IgD-negative memory B cell (primary cell): ENCODE measurements at regions not wholly inside any gene's neighbourhood (a gene's known extent, or its start where the extent isn't known, plus 50 kb on each side); places are given as distances from the start of the nearest gene placed in this dataset.
"Not testable (repeated sequence)": the region's sequence is repeated elsewhere in the genome, so short reads cannot be mapped to it uniquely, and the experiment has no call there.

Experiments
- H3K27ac Mint-ChIP-seq, 3 donors: one replicate each; pipeline ENCODE4 v1.8.0; 2020 to 2022; ENCODE audit warnings: mild to moderate bottlenecking in 3 of 3, mixed read lengths in 3 of 3, moderate library complexity in 1 of 3
- H3K27me3 Mint-ChIP-seq: one replicate; pipeline ENCODE4 v1.8.0; 2021; ENCODE audit warnings: mixed read lengths
- H3K36me3 Mint-ChIP-seq: one replicate; pipeline ENCODE4 v1.8.0; 2020; ENCODE audit warnings: mild to moderate bottlenecking, mixed read lengths
- H3K4me1 Mint-ChIP-seq, 3 donors: one replicate each; pipeline ENCODE4 v1.8.0; 2020 to 2022; ENCODE audit warnings: mixed read lengths in 3 of 3, mild to moderate bottlenecking in 1 of 3
- H3K4me3 Mint-ChIP-seq, 4 donors: one replicate each; pipeline ENCODE4 v1.8.0; 2020 to 2022; ENCODE audit warnings: mild to moderate bottlenecking in 4 of 4, mixed read lengths in 4 of 4, moderate library complexity in 3 of 4
- H3K9me3 Mint-ChIP-seq, 3 donors: one replicate each; pipeline ENCODE4 v1.8.0; 2020 to 2021; ENCODE audit warnings: mixed read lengths in 3 of 3, mild to moderate bottlenecking in 1 of 3

- H3K4me1 Mint-ChIP-seq = no peaks in the 10 kb centered on the region
Observed at GRCh38 chr11:45000918-45001317, 50.2 kb upstream of the TP53I11 start.

GRCh38 chr11:45001466-45002165 lies 50.9 kb upstream of the TP53I11 start:
- no peak overlapping the region for H3K4me3 Mint-ChIP-seq
- H3K27me3 Mint-ChIP-seq = peaks cover 3% of the 10 kb centered on the region
- H3K9me3 Mint-ChIP-seq = peaks cover 0 to 4% (median 0%) of the 10 kb centered on the region in 3 donors
- H3K4me1 Mint-ChIP-seq = no peaks in the 10 kb centered on the region
- no peaks in the 10 kb centered on the region for H3K36me3 Mint-ChIP-seq
- no peak overlapping the region for H3K27ac Mint-ChIP-seq

More at GRCh38 chr11:45000918-45001317, 50.2 kb upstream of the TP53I11 start:
- H3K4me3 Mint-ChIP-seq = no peak overlapping the region
- H3K36me3 Mint-ChIP-seq = no peaks in the 10 kb centered on the region
- no peak overlapping the region for H3K27ac Mint-ChIP-seq
- peaks cover 2% of the 10 kb centered on the region for H3K27me3 Mint-ChIP-seq
- peaks cover 0 to 4% (median 0%) of the 10 kb centered on the region in 3 donors for H3K9me3 Mint-ChIP-seq

GRCh38 chr11:45005106-45005505 lies 54.4 kb upstream of the TP53I11 start:
- no peak overlapping the region for H3K4me3 Mint-ChIP-seq
- H3K27me3 Mint-ChIP-seq = peaks cover 3% of the 10 kb centered on the region
- H3K36me3 Mint-ChIP-seq = no peaks in the 10 kb centered on the region
- H3K9me3 Mint-ChIP-seq = peaks cover 0 to 4% (median 0%) of the 10 kb centered on the region in 3 donors
- no peaks in the 10 kb centered on the region for H3K4me1 Mint-ChIP-seq
- H3K27ac Mint-ChIP-seq = no peak overlapping the region

- H3K27me3 Mint-ChIP-seq = peaks cover 3% of the 10 kb centered on the region
- H3K9me3 Mint-ChIP-seq = no peaks in the 10 kb centered on the region
Observed at GRCh38 chr11:45007011-45007410, 56.3 kb upstream of the TP53I11 start.

GRCh38 chr11:45015983-45016382 lies 65.3 kb upstream of the TP53I11 start:
- peaks cover 1 to 21% (median 4%) of the 10 kb centered on the region in 3 donors for H3K9me3 Mint-ChIP-seq
- not testable (repeated sequence) for H3K27ac Mint-ChIP-seq, H3K4me3 Mint-ChIP-seq, H3K36me3 Mint-ChIP-seq
- peaks cover 20% of the 10 kb centered on the region for H3K27me3 Mint-ChIP-seq
- H3K4me1 Mint-ChIP-seq = peaks cover 5 to 11% (median 8%) of the 10 kb centered on the region in 3 donors

More at GRCh38 chr11:45007011-45007410, 56.3 kb upstream of the TP53I11 start:
- Mint-ChIP-seq H3K4me1 (no peaks in the 10 kb centered on the region), H3K36me3 (no peaks in the 10 kb centered on the region), H3K27ac (no peak overlapping the region), H3K4me3 (no peak overlapping the region)

GRCh38 chr11:45016446-45016845 lies 65.8 kb upstream of the TP53I11 start:
- H3K27ac Mint-ChIP-seq = not testable (repeated sequence)

GRCh38 chr11:45017329-45017728 lies 66.6 kb upstream of the TP53I11 start:
- no peak overlapping the region for H3K27ac Mint-ChIP-seq
- peaks cover 5% of the 10 kb centered on the region for H3K36me3 Mint-ChIP-seq
- peaks cover 1 to 19% (median 4%) of the 10 kb centered on the region in 3 donors for H3K9me3 Mint-ChIP-seq
- H3K27me3 Mint-ChIP-seq = peaks cover 19% of the 10 kb centered on the region
- peaks cover 5 to 11% (median 9%) of the 10 kb centered on the region in 3 donors for H3K4me1 Mint-ChIP-seq
- H3K4me3 Mint-ChIP-seq = no peak overlapping the region

More at GRCh38 chr11:45016446-45016845, 65.8 kb upstream of the TP53I11 start:
- not testable (repeated sequence) for H3K36me3 Mint-ChIP-seq, H3K4me3 Mint-ChIP-seq
- Mint-ChIP-seq H3K27me3 (peaks cover 20% of the 10 kb centered on the region), H3K4me1 (peaks cover 5 to 11% (median 9%) of the 10 kb centered on the region in 3 donors), H3K9me3 (peaks cover 1 to 21% (median 4%) of the 10 kb centered on the region in 3 donors)

- H3K27ac Mint-ChIP-seq = no peak overlapping the region
- H3K4me3 Mint-ChIP-seq = no peak overlapping the region
- peaks cover 14% of the 10 kb centered on the region for H3K27me3 Mint-ChIP-seq
- H3K36me3 Mint-ChIP-seq = peaks cover 2% of the 10 kb centered on the region
- no peaks in the 10 kb centered on the region for H3K9me3 Mint-ChIP-seq
- H3K4me1 Mint-ChIP-seq = peaks cover 15 to 28% (median 15%) of the 10 kb centered on the region in 3 donors
Observed at GRCh38 chr11:45021001-45021400, 70.3 kb upstream of the TP53I11 start.

- peak overlapping the region in 1 of 3 donors; percentile 27 for H3K27ac Mint-ChIP-seq
- H3K36me3 Mint-ChIP-seq = peaks cover 2% of the 10 kb centered on the region
- peaks cover 10% of the 10 kb centered on the region for H3K27me3 Mint-ChIP-seq
- H3K4me3 Mint-ChIP-seq = no peak overlapping the region
- peaks cover 19 to 32% (median 22%) of the 10 kb centered on the region in 3 donors for H3K4me1 Mint-ChIP-seq
- no peaks in the 10 kb centered on the region for H3K9me3 Mint-ChIP-seq
Observed at GRCh38 chr11:45021692-45022141, 71.0 kb upstream of the TP53I11 start.

- H3K4me3 Mint-ChIP-seq = no peak overlapping the region
- H3K36me3 Mint-ChIP-seq = peaks cover 2% of the 10 kb centered on the region
- H3K4me1 Mint-ChIP-seq = peaks cover 19 to 32% (median 22%) of the 10 kb centered on the region in 3 donors
- peak overlapping the region in 2 of 3 donors; percentile 23 to 25 for H3K27ac Mint-ChIP-seq
- no peaks in the 10 kb centered on the region for H3K9me3 Mint-ChIP-seq
- H3K27me3 Mint-ChIP-seq = peaks cover 10% of the 10 kb centered on the region
Observed at GRCh38 chr11:45022294-45023064, 71.8 kb upstream of the TP53I11 start.

- no peaks in the 10 kb centered on the region for H3K9me3 Mint-ChIP-seq
- peaks cover 22 to 32% (median 22%) of the 10 kb centered on the region in 3 donors for H3K4me1 Mint-ChIP-seq
- H3K27ac Mint-ChIP-seq = peak overlapping the region in 1 of 3 donors; percentile 25
- peaks cover 10% of the 10 kb centered on the region for H3K27me3 Mint-ChIP-seq
- H3K4me3 Mint-ChIP-seq = no peak overlapping the region
- H3K36me3 Mint-ChIP-seq = peaks cover 2% of the 10 kb centered on the region
Observed at GRCh38 chr11:45023065-45023365, 72.3 kb upstream of the TP53I11 start.

- Mint-ChIP-seq H3K27me3 (peaks cover 6% of the 10 kb centered on the region), H3K4me3 (no peak overlapping the region), H3K9me3 (no peaks in the 10 kb centered on the region), H3K4me1 (peaks cover 32 to 41% (median 35%) of the 10 kb centered on the region in 3 donors), H3K36me3 (peaks cover 2% of the 10 kb centered on the region), H3K27ac (peak overlapping the region in 1 of 3 donors; percentile 97)
Observed at GRCh38 chr11:45024316-45024715, 73.6 kb upstream of the TP53I11 start.

GRCh38 chr11:45024846-45025588 lies 74.3 kb upstream of the TP53I11 start:
- H3K4me3 Mint-ChIP-seq = peak overlapping the region in 1 of 4 donors; percentile 52
- peaks cover 33 to 41% (median 40%) of the 10 kb centered on the region in 3 donors for H3K4me1 Mint-ChIP-seq
- H3K27ac Mint-ChIP-seq = peak overlapping the region; percentile 59 to 97 (median 86)
- no peaks in the 10 kb centered on the region for H3K9me3 Mint-ChIP-seq
- peaks cover 4% of the 10 kb centered on the region for H3K27me3 Mint-ChIP-seq
- H3K36me3 Mint-ChIP-seq = no peaks in the 10 kb centered on the region

- Mint-ChIP-seq H3K27me3 (no peaks in the 10 kb centered on the region), H3K36me3 (no peaks in the 10 kb centered on the region), H3K27ac (peak overlapping the region; percentile 86 to 97 (median 89)), H3K9me3 (no peaks in the 10 kb centered on the region), H3K4me1 (peaks cover 30 to 36% (median 34%) of the 10 kb centered on the region in 3 donors), H3K4me3 (peak overlapping the region; percentile 38 to 84 (median 62))
Observed at GRCh38 chr11:45025716-45026492, 75.2 kb upstream of the TP53I11 start.
